CD4-positive, alpha-beta memory T cell (primary cell): ENCODE measurements at regions not wholly inside any gene's neighbourhood (a gene's known extent, or its start where the extent isn't known, plus 50 kb on each side); places are given as distances from the start of the nearest gene placed in this dataset.

Source experiments
- CTCF ChIA-PET: fragments of 350-600 bp; sonication (Branson Sonifier 250); formaldehyde crosslinking; loops from one replicate; lab custom pipeline; 2021; ENCODE audit warnings: inconsistent platforms; ENCODE audit not compliant: partially characterized antibody; lab: Charles Lee
- POLR2A ChIA-PET: fragments of 350-600 bp; sonication (Branson Sonifier 250); formaldehyde crosslinking; loops from one replicate; lab custom pipeline; 2021; ENCODE audit not compliant: partially characterized antibody; lab: Charles Lee
- DNase-seq, 5 donors: peaks; one replicate each; pipeline versions ENCODE4 v3.0.0 to v3.0.0-alpha.2; 2020 to 2022; ENCODE audit warnings: mixed read lengths in 1 of 5
- H3K27ac ChIP-seq: one replicate; pipeline ENCODE4 v1.7.0; 2013; ENCODE audit warnings: low read depth, low read length
- H3K27me3 ChIP-seq: 2 replicates; pipeline ENCODE4 v1.7.0; 2013; ENCODE audit warnings: mild to moderate bottlenecking, low read length, moderate library complexity; ENCODE audit not compliant: insufficient read depth
- H3K36me3 ChIP-seq: 2 replicates; pipeline ENCODE4 v1.7.0; 2013; ENCODE audit warnings: mild to moderate bottlenecking, low read length, moderate library complexity; ENCODE audit not compliant: insufficient read depth
- H3K4me1 ChIP-seq: 2 replicates; pipeline ENCODE4 v1.7.0; 2013; ENCODE audit warnings: mild to moderate bottlenecking, low read length, moderate library complexity; ENCODE audit not compliant: insufficient read depth
- H3K4me3 ChIP-seq, 2 donors: one replicate each; pipeline ENCODE4 v1.7.0; 2013; ENCODE audit warnings: low read length in 2 of 2, mild to moderate bottlenecking in 1 of 2
- H3K9me3 ChIP-seq, 2 donors: one replicate each; pipeline ENCODE4 v1.7.0; 2013; ENCODE audit warnings: low read length in 2 of 2, control low read depth in 1 of 2; ENCODE audit not compliant: control insufficient read depth in 1 of 2
- H3K27ac Mint-ChIP-seq, 7 donors: one replicate each; pipeline ENCODE4 v1.8.0; 2020 to 2021; ENCODE audit warnings: mixed read lengths in 7 of 7, mild to moderate bottlenecking in 6 of 7, inconsistent platforms in 3 of 7, moderate library complexity in 3 of 7
- H3K27me3 Mint-ChIP-seq, 2 donors: one replicate each; pipeline ENCODE4 v1.8.0; 2020 to 2021; ENCODE audit warnings: mixed read lengths in 2 of 2
- H3K36me3 Mint-ChIP-seq, 2 donors: one replicate each; pipeline ENCODE4 v1.8.0; 2020 to 2021; ENCODE audit warnings: mixed read lengths in 2 of 2, inconsistent platforms in 1 of 2, mild to moderate bottlenecking in 1 of 2
- H3K4me1 Mint-ChIP-seq, 4 donors: one replicate each; pipeline ENCODE4 v1.8.0; 2020 to 2021; ENCODE audit warnings: mixed read lengths in 4 of 4, mild to moderate bottlenecking in 1 of 4
- H3K4me3 Mint-ChIP-seq, 8 donors: one replicate each; pipeline ENCODE4 v1.8.0; 2020 to 2021; ENCODE audit warnings: mixed read lengths in 8 of 8, mild to moderate bottlenecking in 7 of 8, moderate library complexity in 6 of 8, inconsistent platforms in 3 of 8
- H3K9me3 Mint-ChIP-seq, 8 donors: one replicate each; pipeline ENCODE4 v1.8.0; 2020 to 2021; ENCODE audit warnings: mixed read lengths in 8 of 8, mild to moderate bottlenecking in 5 of 8, inconsistent platforms in 3 of 8, moderate library complexity in 1 of 8
- intact Hi-C: fragments of 100-400 bp; cut with micrococcal nuclease; formaldehyde crosslinking; loops from one replicate; pipeline ENCODE4 v1.15.1; 2023

GRCh38 chr15:62407962-62408361 is 242.9 kb upstream of the C2CD4B start:
- intact Hi-C loops, result no loop called here
- Histone ChIP-seq H3K9me3 (no peaks in the 10 kb centered on the region), H3K27ac (no peak overlapping the region), H3K4me1 (no peaks in the 10 kb centered on the region), H3K36me3 (no peaks in the 10 kb centered on the region), H3K27me3 (peaks cover 4% of the 10 kb centered on the region), H3K4me3 (no peak overlapping the region)
- no peak overlapping the region for H3K4me3 Mint-ChIP-seq
- ChIA-PET POLR2A (interaction anchor here (1.2 kb wide), 1 partner anchor 16 kb away, joined by 3 read pairs; no protein-coding TSS in a partner anchor), CTCF (no interaction called here)
- DNase-seq, result no peak
- H3K27ac Mint-ChIP-seq, result no peak overlapping the region
- H3K27me3 Mint-ChIP-seq, result peaks cover 29 to 35% of the 10 kb centered on the region in 2 donors
- peaks cover 0 to 2% (median 0%) of the 10 kb centered on the region in 8 donors for H3K9me3 Mint-ChIP-seq
- H3K4me1 Mint-ChIP-seq, result no peaks in the 10 kb centered on the region
- no peaks in the 10 kb centered on the region for H3K36me3 Mint-ChIP-seq

- peaks cover 22 to 27% of the 10 kb centered on the region in 2 donors for H3K27me3 Mint-ChIP-seq
- intact Hi-C loops, result no loop called here
- ChIA-PET CTCF (no interaction called here), POLR2A (no interaction called here)
- DNase-seq, result no peak
- Histone ChIP-seq H3K4me1 (no peaks in the 10 kb centered on the region), H3K36me3 (no peaks in the 10 kb centered on the region), H3K27me3 (peaks cover 3% of the 10 kb centered on the region), H3K4me3 (no peak overlapping the region), H3K9me3 (no peaks in the 10 kb centered on the region), H3K27ac (no peak overlapping the region)
- H3K4me1 Mint-ChIP-seq, result no peaks in the 10 kb centered on the region
- no peaks in the 10 kb centered on the region for H3K9me3 Mint-ChIP-seq
- H3K4me3 Mint-ChIP-seq, result no peak overlapping the region
- no peaks in the 10 kb centered on the region for H3K36me3 Mint-ChIP-seq
- H3K27ac Mint-ChIP-seq, result no peak overlapping the region
Observed at GRCh38 chr15:62409466-62409865, 244.4 kb upstream of the C2CD4B start.

- no peaks in the 10 kb centered on the region for H3K4me1 Mint-ChIP-seq
- H3K4me3 Mint-ChIP-seq, result no peak overlapping the region
- Histone ChIP-seq H3K4me1 (no peaks in the 10 kb centered on the region), H3K27ac (no peak overlapping the region), H3K4me3 (no peak overlapping the region), H3K9me3 (no peaks in the 10 kb centered on the region), H3K36me3 (no peaks in the 10 kb centered on the region), H3K27me3 (no peaks in the 10 kb centered on the region)
- no peaks in the 10 kb centered on the region for H3K36me3 Mint-ChIP-seq
- no peak for DNase-seq
- intact Hi-C loops, result no loop called here
- H3K9me3 Mint-ChIP-seq, result no peaks in the 10 kb centered on the region
- no peak overlapping the region for H3K27ac Mint-ChIP-seq
- ChIA-PET POLR2A (no interaction called here), CTCF (no interaction called here)
- peaks cover 10 to 12% of the 10 kb centered on the region in 2 donors for H3K27me3 Mint-ChIP-seq
Observed at GRCh38 chr15:62412686-62413085, 247.6 kb upstream of the C2CD4B start.

GRCh38 chr15:62413153-62413552 is 248.1 kb upstream of the C2CD4B start:
- Histone ChIP-seq H3K4me1 (no peaks in the 10 kb centered on the region), H3K4me3 (no peak overlapping the region), H3K36me3 (no peaks in the 10 kb centered on the region), H3K27me3 (no peaks in the 10 kb centered on the region), H3K9me3 (no peaks in the 10 kb centered on the region), H3K27ac (no peak overlapping the region)
- no peaks in the 10 kb centered on the region for H3K4me1 Mint-ChIP-seq
- H3K27me3 Mint-ChIP-seq, result peaks cover 12 to 13% of the 10 kb centered on the region in 2 donors
- POLR2A ChIA-PET, result no interaction called here
- H3K27ac Mint-ChIP-seq, result no peak overlapping the region
- no peak for DNase-seq
- no peaks in the 10 kb centered on the region for H3K36me3 Mint-ChIP-seq
- CTCF ChIA-PET, result no interaction called here
- no peaks in the 10 kb centered on the region for H3K9me3 Mint-ChIP-seq
- intact Hi-C loops, result no loop called here
- H3K4me3 Mint-ChIP-seq, result no peak overlapping the region

GRCh38 chr15:62413786-62414185 is 248.7 kb upstream of the C2CD4B start:
- intact Hi-C loops, result no loop called here
- no peak overlapping the region for H3K4me3 Mint-ChIP-seq
- CTCF ChIA-PET, result no interaction called here
- H3K27ac ChIP-seq, result no peak overlapping the region
- H3K4me1 ChIP-seq, result no peaks in the 10 kb centered on the region
- H3K27ac Mint-ChIP-seq, result no peak overlapping the region
- H3K9me3 Mint-ChIP-seq, result no peaks in the 10 kb centered on the region
- no peak for DNase-seq
- H3K9me3 ChIP-seq, result no peaks in the 10 kb centered on the region
- H3K4me1 Mint-ChIP-seq, result no peaks in the 10 kb centered on the region
- POLR2A ChIA-PET, result no interaction called here
- no peaks in the 10 kb centered on the region for H3K36me3 ChIP-seq
- H3K36me3 Mint-ChIP-seq, result no peaks in the 10 kb centered on the region
- peaks cover 11 to 13% of the 10 kb centered on the region in 2 donors for H3K27me3 Mint-ChIP-seq
- H3K27me3 ChIP-seq, result no peaks in the 10 kb centered on the region
- H3K4me3 ChIP-seq, result no peak overlapping the region

GRCh38 chr15:62415498-62415897 is 250.4 kb upstream of the C2CD4B start:
- Mint-ChIP-seq H3K4me3 (no peak overlapping the region), H3K9me3 (no peaks in the 10 kb centered on the region), H3K27ac (no peak overlapping the region), H3K36me3 (no peaks in the 10 kb centered on the region), H3K4me1 (no peaks in the 10 kb centered on the region), H3K27me3 (peaks cover 11 to 13% of the 10 kb centered on the region in 2 donors)
- H3K36me3 ChIP-seq, result no peaks in the 10 kb centered on the region
- CTCF ChIA-PET, result no interaction called here
- H3K27me3 ChIP-seq, result no peaks in the 10 kb centered on the region
- H3K27ac ChIP-seq, result no peak overlapping the region
- H3K9me3 ChIP-seq, result no peaks in the 10 kb centered on the region
- H3K4me1 ChIP-seq, result no peaks in the 10 kb centered on the region
- intact Hi-C loops, result no loop called here
- POLR2A ChIA-PET, result no interaction called here
- DNase-seq, result no peak
- H3K4me3 ChIP-seq, result no peak overlapping the region

- no peaks in the 10 kb centered on the region for H3K4me1 Mint-ChIP-seq
- Histone ChIP-seq H3K36me3 (no peaks in the 10 kb centered on the region), H3K4me3 (no peak overlapping the region), H3K27ac (no peak overlapping the region), H3K27me3 (no peaks in the 10 kb centered on the region), H3K9me3 (no peaks in the 10 kb centered on the region), H3K4me1 (no peaks in the 10 kb centered on the region)
- intact Hi-C loops, result no loop called here
- no peak for DNase-seq
- ChIA-PET CTCF (no interaction called here), POLR2A (no interaction called here)
- H3K36me3 Mint-ChIP-seq, result no peaks in the 10 kb centered on the region
- no peak overlapping the region for H3K27ac Mint-ChIP-seq
- peaks cover 0 to 4% (median 0%) of the 10 kb centered on the region in 8 donors for H3K9me3 Mint-ChIP-seq
- peaks cover 3 to 7% of the 10 kb centered on the region in 2 donors for H3K27me3 Mint-ChIP-seq
- H3K4me3 Mint-ChIP-seq, result no peak overlapping the region
Observed at GRCh38 chr15:62416526-62416925, 251.4 kb upstream of the C2CD4B start.

GRCh38 chr15:62417439-62417838 is 252.4 kb upstream of the C2CD4B start:
- CTCF ChIA-PET, result no interaction called here
- POLR2A ChIA-PET, result no interaction called here
- Histone ChIP-seq H3K4me3 (no peak overlapping the region), H3K27me3 (no peaks in the 10 kb centered on the region), H3K9me3 (no peaks in the 10 kb centered on the region), H3K27ac (no peak overlapping the region), H3K4me1 (no peaks in the 10 kb centered on the region), H3K36me3 (no peaks in the 10 kb centered on the region)
- no peak for DNase-seq
- Mint-ChIP-seq H3K36me3 (no peaks in the 10 kb centered on the region), H3K4me1 (no peaks in the 10 kb centered on the region), H3K9me3 (peaks cover 0 to 4% (median 0%) of the 10 kb centered on the region in 8 donors), H3K27ac (no peak overlapping the region), H3K27me3 (peaks cover 2 to 3% of the 10 kb centered on the region in 2 donors), H3K4me3 (no peak overlapping the region)
- intact Hi-C loops, result no loop called here
